ENCODE measurements at regions not wholly inside any gene's neighbourhood (a gene's known extent, or its start where the extent isn't known, plus 50 kb on each side); places are given as distances from the start of the nearest gene placed in this dataset.

DNA sequence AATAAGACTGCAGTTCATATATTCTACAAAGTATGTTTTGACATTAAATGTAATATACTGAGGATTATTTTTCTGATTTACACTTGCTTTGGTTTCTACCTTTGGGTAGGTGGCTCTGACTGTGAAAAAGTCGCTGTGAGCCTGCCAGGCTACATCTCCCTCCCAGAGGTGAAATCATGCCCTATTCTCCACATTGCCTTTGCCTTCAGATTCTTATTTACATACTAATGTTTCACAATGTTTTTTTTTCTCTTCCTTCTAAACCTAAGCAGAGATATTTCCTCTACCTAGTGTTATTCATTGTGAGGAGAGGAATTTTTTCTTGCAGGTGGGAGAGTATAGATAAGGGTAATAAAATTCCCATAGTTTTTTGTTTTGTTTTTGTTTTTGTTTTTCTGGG, 111.5 kb upstream of the ANTXRL start:
- TF ChIP-seq POLR2A (conservative IDR thresholded peaks at IDR 0.05) = no peak
- TF ChIP-seq TAF1 (IDR thresholded peaks at IDR 0.05; ENCODE audit: control insufficient read depth, extremely low read depth, insufficient read depth, low read length, severe bottlenecking) = no peak
- TF ChIP-seq ZBTB17 (CRISPR knock-in tag; IDR thresholded peaks at IDR 0.05) = no peak
- TF ChIP-seq NR2C2 (CRISPR knock-in tag; IDR thresholded peaks at IDR 0.05) = no peak
- TF ChIP-seq NR2C2 (tag; IDR thresholded peaks at IDR 0.05) = no peak
- no peak for TF ChIP-seq ZNF644 (tag; IDR thresholded peaks at IDR 0.05; ENCODE audit: low read depth)
- TF ChIP-seq EHMT2 (IDR thresholded peaks at IDR 0.05) = no peak
- TF ChIP-seq ZNF76 (CRISPR knock-in tag; IDR thresholded peaks at IDR 0.05; ENCODE audit: borderline replicate concordance) = no peak
- TF ChIP-seq FOXM1 (IDR thresholded peaks at IDR 0.05; ENCODE audit: low read depth) = no peak
- TF ChIP-seq FOXM1 (CRISPR knock-in tag; IDR thresholded peaks at IDR 0.05; ENCODE audit: low read depth) = no peak
- no peak for TF ChIP-seq RNF2 (IDR thresholded peaks at IDR 0.05)

All from K562 (cell line).